ENCODE measurements at regions not wholly inside any gene's neighbourhood (a gene's known extent, or its start where the extent isn't known, plus 50 kb on each side); places are given as distances from the start of the nearest gene placed in this dataset.

DNA sequence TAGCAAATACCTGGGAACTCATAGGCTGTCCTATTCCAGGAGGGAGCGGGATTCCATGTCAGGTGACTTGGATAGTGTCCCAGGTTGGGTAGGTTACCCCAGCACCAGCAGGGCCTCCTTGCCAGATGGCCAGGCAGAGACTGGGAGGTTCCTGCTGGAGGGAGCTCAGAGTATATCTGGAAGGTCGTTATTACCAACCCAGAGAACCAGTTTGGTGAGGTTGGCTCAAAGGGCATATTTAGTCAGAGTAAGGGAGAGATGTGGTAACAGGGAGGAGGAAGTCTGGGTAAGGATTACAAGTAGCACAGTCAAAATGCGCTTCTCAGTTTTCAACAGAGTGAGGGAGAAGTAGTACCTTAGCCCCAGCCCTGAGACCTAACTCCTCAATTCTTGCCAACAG lies 53.3 kb upstream of the LNX1 start:
- DNase-seq (ENCODE audit: low read depth): no peak

Measured in T follicular helper cell (primary cell).